BLaER1 treated with 17β-estradiol and CSF1 and Interleukin-3, amounts not matched to agents 10 nM and 100 nM (cell line): ENCODE measurements at regions not wholly inside any gene's neighbourhood (a gene's known extent, or its start where the extent isn't known, plus 50 kb on each side); places are given as distances from the start of the nearest gene placed in this dataset.

Experiments
- H3K27ac ChIP-seq, 11 experiments: shearing (Covaris generic); formaldehyde crosslinking; 2 replicates each; pipeline ENCODE4 v1.8.1; 2022
- H3K27me3 ChIP-seq, 11 experiments: shearing (Covaris generic); formaldehyde crosslinking; 2 replicates each; pipeline ENCODE4 v1.8.1; 2022
- H3K36me3 ChIP-seq, 11 experiments: shearing (Covaris generic); formaldehyde crosslinking; 2 replicates each; pipeline ENCODE4 v1.8.1; 2022
- H3K4me1 ChIP-seq, 10 experiments: shearing (Covaris generic); formaldehyde crosslinking; 2 replicates each; pipeline ENCODE4 v1.8.1; 2022
- H3K4me2 ChIP-seq, 11 experiments: shearing (Covaris generic); formaldehyde crosslinking; 2 replicates each; pipeline ENCODE4 v1.8.1; 2022
- H3K4me3 ChIP-seq, 10 experiments: shearing (Covaris generic); formaldehyde crosslinking; 2 replicates each; pipeline ENCODE4 v1.8.1; 2022
- H3K9ac ChIP-seq, 11 experiments: shearing (Covaris generic); formaldehyde crosslinking; 2 replicates each; pipeline ENCODE4 v1.8.1; 2022
- H3K9me3 ChIP-seq, 11 experiments: shearing (Covaris generic); formaldehyde crosslinking; replicated peaks in 1 of 11; 2 replicates each; pipeline ENCODE4 v1.8.1; 2022
- H4K20me1 ChIP-seq, 11 experiments: shearing (Covaris generic); formaldehyde crosslinking; 2 replicates each; pipeline ENCODE4 v1.8.1; 2022
- Cebpa-rat ChIP-seq, 11 experiments: shearing (Covaris generic); IDR thresholded peaks; 2 replicates each; pipeline ENCODE4 v1.8.1; 2022

GRCh38 chr3:194806991-194807630 lies 121.4 kb downstream of the FAM43A start:
- Histone ChIP-seq H4K20me1 (no peaks in the 10 kb centered on the region), H3K4me2 (no peak overlapping the region), H3K36me3 (no peaks in the 10 kb centered on the region), H3K27ac (no peak overlapping the region), H3K4me3 (no peak overlapping the region), H3K9ac (no peak overlapping the region), H3K9me3 (no peaks in the 10 kb centered on the region), H3K4me1 (peaks cover 7 to 17% (median 14%) of the 10 kb centered on the region in 10 experiments; a peak in 18 of 20 replicates), H3K27me3 (no peaks in the 10 kb centered on the region)
- TF ChIP-seq Cebpa-rat (IDR thresholded peaks at IDR 0.05) = no peak

GRCh38 chr3:194808640-194809097 lies 123.0 kb downstream of the FAM43A start:
- Histone ChIP-seq H3K9me3 (no peaks in the 10 kb centered on the region), H4K20me1 (no peaks in the 10 kb centered on the region), H3K9ac (no peak overlapping the region), H3K36me3 (no peaks in the 10 kb centered on the region), H3K4me3 (no peak overlapping the region), H3K27me3 (no peaks in the 10 kb centered on the region), H3K4me1 (peaks cover 7 to 17% (median 14%) of the 10 kb centered on the region in 10 experiments; a peak in 18 of 20 replicates), H3K4me2 (no peak overlapping the region), H3K27ac (no peak overlapping the region)
- no peak for TF ChIP-seq Cebpa-rat (IDR thresholded peaks at IDR 0.05)

GRCh38 chr3:194809382-194809781 lies 123.7 kb downstream of the FAM43A start:
- Histone ChIP-seq H3K27ac (no peak overlapping the region), H3K4me3 (no peak overlapping the region), H3K9me3 (no peaks in the 10 kb centered on the region), H4K20me1 (no peaks in the 10 kb centered on the region), H3K4me2 (no peak overlapping the region), H3K9ac (no peak overlapping the region), H3K36me3 (no peaks in the 10 kb centered on the region), H3K4me1 (peaks cover 7 to 17% (median 14%) of the 10 kb centered on the region in 10 experiments; a peak in 18 of 20 replicates), H3K27me3 (no peaks in the 10 kb centered on the region)
- TF ChIP-seq Cebpa-rat (IDR thresholded peaks at IDR 0.05) = no peak

DNA sequence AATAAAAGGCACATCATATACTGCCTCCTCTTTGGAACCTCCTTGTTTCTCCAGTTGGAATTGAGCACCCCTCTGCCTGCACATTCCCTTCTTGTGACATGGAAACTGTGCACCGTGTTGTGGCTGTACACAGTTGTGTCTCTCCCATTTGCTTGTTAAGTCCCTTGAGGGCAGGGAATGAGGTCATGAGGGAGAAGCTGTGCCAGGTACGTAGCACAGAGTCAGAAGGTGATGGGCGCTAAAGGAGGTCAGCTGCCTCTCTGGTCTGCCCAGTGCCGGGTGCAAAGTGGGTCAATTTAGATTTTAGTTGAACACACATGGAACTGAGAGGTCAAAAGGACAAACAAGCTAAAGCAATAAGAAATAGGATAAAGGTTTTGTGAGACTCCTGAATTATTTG lies 124.4 kb downstream of the FAM43A start:
- Histone ChIP-seq H3K36me3 (no peaks in the 10 kb centered on the region), H3K9me3 (no peaks in the 10 kb centered on the region), H3K9ac (no peak overlapping the region), H3K27ac (no peak overlapping the region), H3K4me2 (peak overlapping the region in 9 of 11 experiments; percentile 13 to 68 (median 58); a peak in 18 of 22 replicates), H3K4me1 (peaks cover 7 to 17% (median 14%) of the 10 kb centered on the region in 10 experiments; a peak in 18 of 20 replicates), H3K4me3 (no peak overlapping the region), H4K20me1 (no peaks in the 10 kb centered on the region), H3K27me3 (no peaks in the 10 kb centered on the region)
- no peak for TF ChIP-seq Cebpa-rat (IDR thresholded peaks at IDR 0.05)

DNA sequence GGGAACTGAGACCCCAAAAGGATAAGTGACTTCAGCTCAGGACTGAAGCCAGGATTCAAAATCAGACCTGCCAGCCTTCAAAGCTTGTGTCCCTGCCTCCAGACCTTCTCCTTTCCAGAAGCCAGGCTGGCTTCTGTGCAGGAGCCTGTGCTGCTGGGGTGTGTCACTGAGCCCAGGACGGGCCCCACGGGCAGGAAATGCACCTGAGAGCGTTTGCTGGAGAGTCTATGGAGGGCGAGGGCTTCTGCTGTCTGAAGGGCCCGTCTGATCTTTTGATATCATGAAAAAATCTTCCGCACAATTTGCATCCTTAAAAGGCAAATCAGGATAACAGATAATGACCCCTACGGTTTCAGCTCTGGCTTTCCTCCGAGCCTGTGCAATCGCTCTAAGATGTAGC lies 125.4 kb downstream of the FAM43A start:
- no peak overlapping the region for H3K9ac ChIP-seq

GRCh38 chr3:194812176-194812575 lies 126.5 kb downstream of the FAM43A start:
- H3K4me1 ChIP-seq = peaks cover 7 to 17% (median 14%) of the 10 kb centered on the region in 10 experiments; a peak in 18 of 20 replicates
- no peak overlapping the region for H3K9ac ChIP-seq
- H4K20me1 ChIP-seq = no peaks in the 10 kb centered on the region

More for the DNA sequence above, 125.4 kb downstream of the FAM43A start:
- peaks cover 7 to 17% (median 14%) of the 10 kb centered on the region in 10 experiments; a peak in 18 of 20 replicates for H3K4me1 ChIP-seq
- no peak for TF ChIP-seq Cebpa-rat (IDR thresholded peaks at IDR 0.05)
- H3K27ac ChIP-seq = no peak overlapping the region
- H3K9me3 ChIP-seq = no peaks in the 10 kb centered on the region
- no peaks in the 10 kb centered on the region for H3K36me3 ChIP-seq
- peak overlapping the region in 9 of 11 experiments; percentile 13 to 68 (median 58); a peak in 19 of 22 replicates for H3K4me2 ChIP-seq
- no peaks in the 10 kb centered on the region for H4K20me1 ChIP-seq
- no peaks in the 10 kb centered on the region for H3K27me3 ChIP-seq
- H3K4me3 ChIP-seq = no peak overlapping the region

DNA sequence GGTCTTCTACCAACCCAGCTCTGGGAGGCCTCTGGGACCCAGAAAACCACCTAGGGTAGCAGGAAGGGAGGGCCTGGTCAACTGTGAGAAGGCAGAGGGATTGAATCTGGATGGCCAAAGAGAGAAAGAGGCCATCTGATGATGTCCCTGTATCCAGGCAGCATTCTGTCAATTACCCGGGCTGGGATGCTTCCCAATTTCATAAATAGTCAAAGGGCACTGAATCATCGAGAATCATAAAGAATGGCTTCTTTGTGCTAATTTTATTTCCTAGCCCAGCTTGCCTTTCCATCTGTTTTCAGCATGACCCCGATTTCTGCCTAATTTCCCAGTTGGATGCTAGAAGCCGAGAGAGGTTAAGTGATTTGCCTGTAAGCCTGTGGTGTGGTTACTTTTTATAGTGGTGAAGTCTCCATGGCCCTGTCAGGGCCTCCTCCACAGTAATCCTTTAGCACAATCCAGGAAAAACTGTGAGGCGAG lies 129.2 kb downstream of the FAM43A start:
- Histone ChIP-seq H3K4me3 (no peak overlapping the region), H3K36me3 (no peaks in the 10 kb centered on the region), H3K4me1 (peaks cover 7 to 26% (median 21%) of the 10 kb centered on the region in 10 experiments; a peak in 18 of 20 replicates), H3K27me3 (no peaks in the 10 kb centered on the region), H4K20me1 (no peaks in the 10 kb centered on the region), H3K9me3 (no peaks in the 10 kb centered on the region), H3K27ac (no peak overlapping the region), H3K4me2 (no peak overlapping the region), H3K9ac (no peak overlapping the region)
- no peak for TF ChIP-seq Cebpa-rat (IDR thresholded peaks at IDR 0.05)

More at GRCh38 chr3:194812176-194812575, 126.5 kb downstream of the FAM43A start:
- Histone ChIP-seq H3K4me2 (no peak overlapping the region), H3K9me3 (no peaks in the 10 kb centered on the region), H3K36me3 (no peaks in the 10 kb centered on the region), H3K27me3 (no peaks in the 10 kb centered on the region), H3K4me3 (no peak overlapping the region), H3K27ac (no peak overlapping the region)
- no peak for TF ChIP-seq Cebpa-rat (IDR thresholded peaks at IDR 0.05)

GRCh38 chr3:194816748-194817591 lies 131.3 kb downstream of the FAM43A start:
- no peak overlapping the region for H3K27ac ChIP-seq
- no peaks in the 10 kb centered on the region for H3K27me3 ChIP-seq
- no peaks in the 10 kb centered on the region for H3K9me3 ChIP-seq
- no peaks in the 10 kb centered on the region for H4K20me1 ChIP-seq
- H3K4me3 ChIP-seq = no peak overlapping the region
- peak overlapping the region in 1 of 11 experiments; percentile 43; a peak in 1 of 22 replicates for H3K4me2 ChIP-seq
- H3K9ac ChIP-seq = no peak overlapping the region
- no peak for TF ChIP-seq Cebpa-rat (IDR thresholded peaks at IDR 0.05)
- peaks cover 0 to 12% (median 7%) of the 10 kb centered on the region in 10 experiments; a peak in 8 of 20 replicates for H3K4me1 ChIP-seq
- H3K36me3 ChIP-seq = no peaks in the 10 kb centered on the region

DNA sequence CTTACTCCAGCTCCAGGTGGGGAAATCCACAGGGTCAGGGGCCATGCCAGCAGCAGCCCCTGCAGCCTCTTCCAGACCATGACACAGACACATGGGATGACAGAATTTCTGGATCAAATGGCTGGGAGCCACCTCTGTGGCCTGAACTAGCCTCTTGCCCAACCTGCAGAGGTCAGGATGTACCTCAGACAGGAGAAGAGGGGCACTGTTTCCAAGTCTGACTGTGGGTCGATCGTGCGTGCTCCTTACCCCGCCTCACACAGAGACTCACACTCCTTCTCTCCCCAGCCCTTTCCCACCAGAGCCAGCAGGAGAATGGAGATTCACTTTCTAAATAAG lies 131.9 kb downstream of the FAM43A start:
- Histone ChIP-seq H3K9me3 (no peaks in the 10 kb centered on the region), H3K9ac (no peak overlapping the region), H3K4me3 (no peak overlapping the region), H3K4me1 (peaks cover 0 to 12% (median 7%) of the 10 kb centered on the region in 10 experiments; a peak in 8 of 20 replicates), H3K4me2 (peak overlapping the region in 5 of 11 experiments; percentile 5 to 43 (median 20); a peak in 5 of 22 replicates), H4K20me1 (no peaks in the 10 kb centered on the region), H3K27ac (no peak overlapping the region), H3K36me3 (no peaks in the 10 kb centered on the region), H3K27me3 (no peaks in the 10 kb centered on the region)
- no peak for TF ChIP-seq Cebpa-rat (IDR thresholded peaks at IDR 0.05)
